Gastroesophageal sphincter (tissue), 3 donors: ENCODE measurements at regions not wholly inside any gene's neighbourhood (a gene's known extent, or its start where the extent isn't known, plus 50 kb on each side); places are given as distances from the start of the nearest gene placed in this dataset.

Experiments
- CTCF ChIP-seq, 4 experiments: fragments of 200-600 bp in 2 of 4; fragments of 450-650 bp in 2 of 4; sonication (generic) in 1 of 4; IDR thresholded peaks; one replicate each; pipeline ENCODE4 v1.5.1; 2017 to 2019; ENCODE audit warnings: antibody characterized with exemption in 4 of 4, mild to moderate bottlenecking in 2 of 4, moderate library complexity in 2 of 4
- POLR2A ChIP-seq, 2 donors: fragments of 450-650 bp; IDR thresholded peaks; one replicate each; pipeline ENCODE4 v1.6.1; 2017; ENCODE audit warnings: antibody characterized with exemption in 2 of 2, mild to moderate bottlenecking in 2 of 2, moderate library complexity in 1 of 2
- POLR2AphosphoS5 ChIP-seq: sonication (generic); formaldehyde crosslinking; IDR thresholded peaks from one replicate; pipeline ENCODE4 v1.6.1; 2017; ENCODE audit warnings: antibody characterized with exemption

- no peak for TF ChIP-seq POLR2A (IDR thresholded peaks at IDR 0.05)
- no peak for TF ChIP-seq POLR2AphosphoS5
- TF ChIP-seq CTCF (IDR thresholded peaks at IDR 0.05), result no peak
These were observed 338.3 kb downstream of the OTUD1 start for GRCh38 chr10:23777153-23777552.
